Erythroblast (primary cell): ENCODE measurements at regions not wholly inside any gene's neighbourhood (a gene's known extent, or its start where the extent isn't known, plus 50 kb on each side); places are given as distances from the start of the nearest gene placed in this dataset.
"Not testable (repeated sequence)": the region's sequence is repeated elsewhere in the genome, so short reads cannot be mapped to it uniquely, and the experiment has no call there.

Source experiments
- DNase-seq, 2 experiments: peaks; one replicate each; lab custom pipeline; 2025; lab: John Stamatoyannopoulos, UW
- GATA1 ChIP-seq: IDR thresholded peaks from 2 replicates; pipeline ENCODE4 v1.6.1; 2011; ENCODE audit warnings: low read depth, mild to moderate bottlenecking, control low read depth, low read length, moderate library complexity
- POLR2A ChIP-seq: IDR thresholded peaks from 2 replicates; pipeline ENCODE4 v1.6.1; 2011; ENCODE audit warnings: mild to moderate bottlenecking, low read length

DNA sequence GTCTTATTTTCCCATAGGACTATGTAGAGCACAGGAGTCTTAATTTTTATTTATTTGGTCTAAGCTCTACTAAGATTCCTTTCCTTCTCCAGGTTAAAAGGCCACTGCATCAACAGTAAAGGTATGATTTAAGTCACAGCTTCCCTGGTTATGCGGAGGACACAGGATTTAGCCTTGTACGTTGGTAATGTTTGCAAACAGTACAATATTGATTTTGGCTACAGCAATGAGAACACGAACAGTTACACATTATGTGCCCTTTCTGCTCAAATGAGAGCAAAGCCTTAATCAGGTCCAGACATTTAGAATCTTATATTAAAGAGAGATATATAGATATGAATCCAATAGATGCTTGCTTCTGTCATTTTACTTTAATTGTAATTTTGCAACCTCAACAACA lies 264.0 kb downstream of the NUF2 start:
- DNase-seq, result no peak
- no peak for TF ChIP-seq POLR2A
- TF ChIP-seq GATA1, result no peak

DNA sequence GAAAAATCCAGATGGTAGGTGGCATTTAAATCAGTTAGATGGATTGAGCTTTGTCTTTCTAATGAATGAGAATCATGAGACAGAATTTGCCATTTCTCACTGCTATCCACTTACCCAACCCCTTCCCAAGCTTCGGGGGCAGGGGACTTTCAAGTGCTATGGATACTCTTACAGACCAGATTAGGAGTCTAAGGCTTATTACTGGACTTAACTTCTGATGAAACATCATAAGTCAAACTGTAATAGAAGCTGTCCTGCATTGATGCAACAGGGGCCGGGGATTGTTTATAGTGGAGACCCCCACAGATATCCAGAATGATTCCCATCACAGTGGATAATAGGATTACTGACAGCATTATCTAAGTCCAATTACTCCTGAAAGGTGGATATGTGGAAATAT lies 267.0 kb downstream of the NUF2 start:
- no peak for DNase-seq
- TF ChIP-seq GATA1 (no peak), POLR2A (no peak)

DNA sequence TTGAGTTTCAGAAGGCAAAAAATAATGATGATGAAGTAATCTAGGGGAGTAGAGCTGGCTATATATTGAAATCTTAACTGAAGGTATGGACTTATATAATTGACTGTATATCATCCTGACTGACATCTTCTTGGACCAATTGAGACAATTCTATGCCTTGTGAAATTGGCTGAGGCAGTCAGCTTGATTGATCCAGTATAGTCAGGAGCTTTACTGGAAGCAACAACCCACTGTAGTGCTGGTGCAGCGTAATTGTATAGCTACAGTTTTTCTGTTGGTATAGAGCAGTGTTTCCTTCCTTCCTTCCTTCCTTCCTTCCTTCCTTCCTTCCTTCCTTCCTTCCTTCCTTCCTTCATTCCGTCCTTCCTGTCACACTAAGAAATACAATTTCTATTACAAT lies 268.0 kb downstream of the NUF2 start:
- no peak for TF ChIP-seq POLR2A
- TF ChIP-seq GATA1, result no peak
- DNase-seq, result no peak

DNA sequence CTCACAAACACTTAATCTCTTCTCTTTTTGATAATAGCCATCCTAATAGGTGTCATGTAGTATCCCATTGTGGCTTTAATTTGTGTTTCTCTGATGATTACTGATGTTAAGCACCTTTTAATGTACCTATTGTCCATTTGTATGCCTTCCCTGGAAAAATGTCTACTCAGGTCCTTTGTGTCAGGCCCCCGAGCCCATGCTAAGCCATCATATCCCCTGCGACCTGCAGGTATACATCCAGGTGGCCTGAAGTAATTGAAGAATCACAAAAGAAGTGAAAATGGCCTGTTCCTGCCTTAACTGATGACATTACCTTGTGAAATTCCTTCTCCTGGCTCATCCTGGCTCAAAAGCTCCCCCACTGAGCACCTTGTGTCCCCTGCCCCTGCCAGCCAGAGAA lies 269.4 kb downstream of the NUF2 start:
- DNase-seq, result not testable (repeated sequence)

DNA sequence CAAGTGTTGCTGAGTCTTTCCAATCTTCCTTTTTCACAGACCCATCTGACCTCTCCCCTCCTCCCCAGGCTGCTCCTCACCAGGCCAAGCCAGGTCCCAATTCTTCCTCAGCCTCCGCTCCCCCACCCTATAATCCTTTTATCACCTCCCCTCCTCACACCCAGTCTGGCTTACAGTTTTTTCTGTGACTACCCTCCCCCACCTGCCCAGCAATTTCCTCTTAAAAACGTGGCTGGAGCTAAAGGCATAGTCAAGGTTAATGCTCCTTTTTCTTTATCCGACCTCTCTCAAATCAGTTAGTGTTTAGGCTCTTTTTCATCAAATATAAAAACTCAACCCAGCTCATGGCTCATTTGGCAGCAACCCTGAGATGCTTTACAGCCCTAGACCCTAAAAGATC lies 270.9 kb downstream of the NUF2 start:
- DNase-seq, result not testable (repeated sequence)

DNA sequence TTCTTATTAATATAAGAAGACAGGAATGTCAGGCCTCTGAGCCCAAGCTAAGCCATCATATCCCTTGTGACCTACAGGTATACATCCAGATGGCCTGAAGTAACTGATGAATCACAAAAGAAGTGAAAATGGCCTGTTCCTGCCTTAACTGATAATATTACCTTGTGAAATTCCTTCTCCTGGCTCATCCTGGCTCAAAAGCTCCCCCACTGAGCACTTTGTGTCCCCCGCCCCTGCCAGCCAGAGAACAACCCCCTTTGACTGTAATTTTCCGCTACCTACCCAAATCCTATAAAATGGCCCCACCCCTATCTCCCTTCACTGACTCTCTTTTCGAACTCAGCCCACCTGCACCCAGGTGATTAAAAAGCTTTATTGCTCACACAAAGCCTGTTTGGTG lies 274.4 kb downstream of the NUF2 start:
- DNase-seq, result not testable (repeated sequence)

DNA sequence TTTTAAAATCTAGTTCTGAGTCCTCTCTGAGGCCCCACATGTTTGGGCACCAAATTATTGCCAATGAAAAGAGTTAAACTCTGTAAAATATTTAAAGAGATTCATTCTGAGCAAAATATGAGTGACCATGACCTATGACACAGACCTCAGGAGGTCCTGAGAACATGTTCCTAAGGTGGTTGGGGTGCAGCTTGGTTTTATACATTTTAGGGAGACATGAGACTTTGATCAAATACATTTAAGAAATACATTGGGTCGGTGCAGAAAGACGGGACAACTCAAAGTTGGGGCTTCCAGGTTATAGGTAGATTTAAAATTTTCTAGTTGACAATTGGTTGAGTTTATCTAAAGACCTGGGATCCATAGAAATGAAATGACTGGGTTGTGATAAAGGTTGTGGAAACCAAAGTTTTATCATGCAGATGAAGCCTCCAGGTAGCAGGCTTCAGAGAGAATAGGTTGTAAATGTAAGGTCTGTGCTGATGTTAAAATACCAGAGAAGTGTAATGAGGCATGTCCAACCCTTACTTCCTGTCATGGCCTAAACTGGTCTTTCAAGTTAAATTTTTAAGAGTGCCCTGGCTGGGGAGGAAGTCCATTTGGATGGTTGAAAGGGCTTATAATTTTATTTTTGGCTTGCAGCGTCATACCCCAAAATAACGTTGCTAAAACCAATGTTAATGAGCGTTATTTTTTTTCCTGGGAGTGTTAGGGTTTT lies 274.9 kb downstream of the NUF2 start:
- TF ChIP-seq POLR2A (no peak), GATA1 (no peak)
- no peak for DNase-seq

DNA sequence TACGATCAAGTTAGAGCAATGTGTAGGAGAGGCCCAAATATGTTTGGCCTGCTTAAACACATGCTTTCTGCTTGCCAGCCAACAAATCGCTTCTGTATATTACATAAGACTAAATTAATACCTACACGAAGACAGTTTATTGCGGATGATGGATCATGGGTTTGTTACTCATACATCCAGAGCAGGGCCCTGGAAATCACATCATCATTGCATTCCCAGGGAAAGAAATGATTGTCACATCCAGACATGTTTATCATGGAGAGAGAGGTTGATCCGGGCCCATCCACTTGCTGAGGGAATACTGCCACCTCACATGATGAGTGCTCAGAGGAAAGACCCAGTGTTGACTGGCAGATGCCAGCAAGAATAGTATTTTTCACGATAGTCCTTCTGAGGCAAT lies 282.6 kb downstream of the NUF2 start:
- no peak for DNase-seq
- TF ChIP-seq POLR2A (no peak), GATA1 (no peak)

DNA sequence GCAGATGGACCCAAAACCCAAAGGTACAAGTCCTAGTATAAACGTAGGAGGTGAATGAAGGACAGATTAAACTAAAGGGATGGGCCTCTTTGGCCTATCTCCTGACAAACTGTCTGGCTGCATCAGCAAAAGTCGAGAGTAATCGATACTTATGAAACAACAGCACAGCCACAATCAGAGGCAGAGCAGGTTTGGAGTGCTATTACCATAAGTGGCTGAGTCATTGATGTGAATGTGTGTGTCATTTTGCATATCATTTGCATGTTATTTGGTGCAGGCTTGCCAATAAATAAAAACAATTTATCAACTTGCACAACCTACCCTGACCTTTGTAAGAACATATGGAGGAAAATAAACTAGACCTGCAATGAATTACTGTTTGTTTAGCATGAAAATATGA lies 283.1 kb downstream of the NUF2 start:
- TF ChIP-seq GATA1 (no peak), POLR2A (no peak)
- DNase-seq, result no peak

DNA sequence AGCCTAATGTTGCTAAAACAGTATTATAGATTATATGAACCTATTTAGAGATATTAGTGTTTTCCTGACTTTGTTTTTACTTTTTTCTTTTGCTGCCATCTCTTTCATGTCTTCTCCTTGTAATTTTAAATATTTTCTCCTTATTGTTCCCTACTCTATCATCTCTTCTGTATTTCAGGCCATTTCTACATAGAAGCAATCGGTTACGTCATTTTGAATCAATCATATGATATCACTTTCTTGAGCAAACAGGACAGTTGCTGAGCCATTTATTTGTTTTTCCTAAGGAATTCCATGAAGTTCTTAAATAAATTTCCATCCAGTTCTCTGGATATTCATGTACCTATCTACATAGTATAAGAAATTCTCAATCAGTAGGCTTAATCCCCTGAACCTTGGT lies 287.2 kb downstream of the NUF2 start:
- no peak for DNase-seq
- TF ChIP-seq GATA1 (no peak), POLR2A (no peak)

DNA sequence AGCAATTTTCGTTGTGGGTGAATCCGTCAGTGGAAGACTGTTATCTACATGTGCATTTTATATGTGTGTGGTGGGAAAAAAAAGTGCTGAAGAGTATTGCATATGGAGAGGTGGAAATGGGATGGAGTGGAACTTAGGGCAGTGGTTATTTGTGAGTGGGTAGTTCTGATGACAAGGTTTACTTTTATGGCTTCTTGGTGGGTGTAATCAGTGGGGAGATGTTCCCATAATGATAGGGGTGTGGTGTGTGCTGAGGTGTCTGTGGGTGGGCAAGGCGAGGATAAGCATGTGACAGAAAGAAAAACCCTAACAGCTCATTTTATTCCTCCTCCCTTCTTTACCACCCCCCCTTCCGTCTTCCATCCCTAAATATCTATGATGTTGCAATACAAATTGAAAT lies 288.1 kb downstream of the NUF2 start:
- no peak for TF ChIP-seq POLR2A
- no peak for TF ChIP-seq GATA1
- DNase-seq, result no peak

DNA sequence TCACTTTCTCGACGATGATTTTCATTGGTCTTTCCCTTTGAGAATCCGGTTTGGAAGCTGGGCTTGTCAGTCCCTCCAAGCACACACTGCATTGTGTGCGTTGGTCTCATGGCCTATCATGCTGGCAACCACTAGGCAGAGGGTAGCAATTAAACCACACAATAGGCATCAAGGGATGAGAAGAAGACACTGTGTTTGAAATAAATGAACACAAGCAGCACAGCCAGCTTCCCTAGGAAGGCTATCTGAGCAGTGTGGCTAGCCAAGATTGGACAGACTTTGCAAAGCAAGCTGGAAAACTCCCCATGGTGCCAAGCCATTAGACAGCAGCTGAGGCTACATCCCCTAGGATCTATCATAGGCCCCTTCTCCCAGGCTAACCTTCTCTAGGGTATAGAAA lies 288.7 kb downstream of the NUF2 start:
- TF ChIP-seq GATA1, result no peak
- no peak for TF ChIP-seq POLR2A
- DNase-seq, result no peak

DNA sequence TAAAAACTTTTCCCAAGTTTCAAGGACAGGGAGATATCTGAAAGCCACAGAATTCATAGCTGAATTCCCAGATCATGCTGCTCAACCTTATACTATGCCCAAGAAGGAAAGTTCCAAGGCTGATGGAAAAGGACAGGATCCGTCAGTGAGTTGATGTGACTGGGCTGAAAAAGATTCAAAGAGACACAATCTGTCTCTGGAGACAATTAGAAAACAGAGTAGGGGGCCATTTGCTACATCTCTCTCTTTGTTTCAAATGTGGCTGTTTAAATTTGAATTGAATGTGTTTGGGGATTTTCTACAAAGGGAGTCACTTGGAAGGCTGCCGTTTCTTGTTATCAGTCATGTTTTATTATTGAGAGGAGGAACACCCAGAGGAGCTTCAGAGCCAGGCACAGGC lies 292.6 kb downstream of the NUF2 start:
- DNase-seq, result no peak
- no peak for TF ChIP-seq GATA1
- no peak for TF ChIP-seq POLR2A

DNA sequence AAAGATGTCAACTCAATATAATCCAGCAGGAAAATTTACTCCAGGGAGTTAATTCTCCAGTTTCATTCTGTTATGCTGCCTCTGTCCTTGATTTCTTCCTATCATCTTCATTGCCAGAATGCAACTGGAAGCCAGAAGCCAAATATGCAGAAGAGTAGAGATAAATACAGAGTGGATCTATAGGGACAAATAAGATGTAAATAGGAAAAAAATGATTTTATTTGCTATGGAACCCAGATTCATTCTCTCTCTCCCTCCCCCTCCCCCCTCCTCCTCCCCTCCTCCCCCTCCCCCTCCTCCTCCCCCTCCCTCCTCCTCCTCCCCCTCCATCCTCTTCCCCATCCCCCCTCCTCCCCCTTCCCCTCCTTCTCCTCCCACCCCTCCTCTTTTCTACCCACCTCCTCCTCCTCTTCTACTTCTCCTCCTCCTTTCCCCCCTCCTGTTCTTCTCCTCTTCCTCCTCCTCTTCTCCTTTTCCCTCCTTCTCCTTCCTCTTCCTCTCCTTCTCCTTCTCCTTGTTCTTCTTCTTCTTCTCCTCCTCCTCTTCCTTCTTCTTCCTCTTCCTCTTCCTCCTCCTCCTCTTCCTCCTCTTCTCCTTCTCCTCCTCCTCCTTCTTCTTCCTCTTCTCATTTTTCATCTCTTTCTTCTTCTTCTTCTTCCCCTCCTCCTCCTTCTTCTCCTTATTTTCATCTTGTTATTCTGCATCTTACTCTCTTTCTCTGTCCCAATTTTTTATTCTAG lies 306.4 kb downstream of the NUF2 start:
- TF ChIP-seq GATA1 (no peak), POLR2A (no peak)
- DNase-seq, result no peak

DNA sequence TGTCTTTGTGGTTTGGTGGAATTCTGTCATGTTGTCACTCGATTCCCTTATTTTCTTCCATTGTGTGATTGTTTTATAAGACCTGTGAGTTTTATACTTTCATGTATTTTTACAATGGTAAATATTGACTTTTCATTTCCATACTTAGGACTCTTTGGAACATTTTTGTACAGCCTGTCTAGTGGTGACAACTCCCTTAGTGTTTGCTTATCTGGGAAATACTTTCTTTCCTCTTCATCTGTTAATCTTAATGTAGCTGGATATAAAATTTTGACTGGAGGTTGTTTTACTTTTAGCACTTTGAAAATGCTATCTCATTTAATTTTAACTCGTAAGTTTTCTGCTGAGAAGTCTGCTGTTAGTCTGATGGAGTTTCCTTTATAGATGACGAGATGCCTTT lies 310.5 kb downstream of the NUF2 start:
- DNase-seq, result no peak
- no peak for TF ChIP-seq POLR2A
- no peak for TF ChIP-seq GATA1
